Caco-2 (cell line): ENCODE measurements at regions not wholly inside any gene's neighbourhood (a gene's known extent, or its start where the extent isn't known, plus 50 kb on each side); places are given as distances from the start of the nearest gene placed in this dataset.

ENCODE experiments used
- BruUV-seq: library from RNA; stranded (reverse); fragments of 400-500 nt; replicated peaks from 2 replicates; lab custom pipeline; 2021; lab: Mats Ljungman, UMichigan
- CTCF ChIA-PET: fragments of 300-600 bp; sonication (Branson Sonifier 250); formaldehyde crosslinking; loops from one replicate; lab custom pipeline; 2022; ENCODE audit warnings: antibody characterized with exemption; lab: Charles Lee
- POLR2A ChIA-PET: fragments of 300-600 bp; sonication (Branson Sonifier 250); formaldehyde crosslinking; loops from one replicate; lab custom pipeline; 2022; ENCODE audit warnings: antibody characterized with exemption; lab: Charles Lee
- DNase-seq, 2 experiments: peaks; one replicate each; pipeline versions ENCODE4 v3.0.0 to v3.0.0-alpha.2; 2020 to 2022
- H3K27me3 ChIP-seq: replicated peaks from 2 replicates; pipeline ENCODE4 v1.6.0; 2011; ENCODE audit warnings: low read length; ENCODE audit not compliant: control insufficient read depth, insufficient read depth
- H3K36me3 ChIP-seq: 2 replicates; pipeline ENCODE4 v1.5.1; 2011; ENCODE audit warnings: low read length; ENCODE audit not compliant: control insufficient read depth, insufficient read depth
- H3K4me1 ChIP-seq: fragments of 250-450 bp; sonication (Bioruptor Pico); 2 replicates; pipeline ENCODE4 v1.5.1; 2020; ENCODE audit warnings: mild to moderate bottlenecking
- H3K4me3 ChIP-seq: 2 replicates; pipeline ENCODE4 v1.5.1; 2011; ENCODE audit warnings: low read depth, mild to moderate bottlenecking, control low read depth, low read length
- H3K9me3 ChIP-seq: fragments of 250-450 bp; sonication (Bioruptor Pico); 2 replicates; pipeline ENCODE4 v1.5.1; 2020; ENCODE audit warnings: mild to moderate bottlenecking, moderate library complexity
- H3K27ac Mint-ChIP-seq: one replicate; pipeline ENCODE4 v1.8.0; 2022; ENCODE audit warnings: mixed read lengths; ENCODE audit not compliant: unreplicated experiment
- H3K27me3 Mint-ChIP-seq: one replicate; pipeline ENCODE4 v1.8.0; 2022; ENCODE audit warnings: mixed read lengths; ENCODE audit not compliant: insufficient read depth, unreplicated experiment
- H3K36me3 Mint-ChIP-seq: one replicate; pipeline ENCODE4 v1.8.0; 2022; ENCODE audit warnings: mild to moderate bottlenecking, mixed read lengths; ENCODE audit not compliant: insufficient read depth, unreplicated experiment
- H3K4me1 Mint-ChIP-seq: one replicate; pipeline ENCODE4 v1.8.0; 2022; ENCODE audit warnings: low read depth, mixed read lengths; ENCODE audit not compliant: unreplicated experiment
- H3K4me3 Mint-ChIP-seq: one replicate; pipeline ENCODE4 v1.8.0; 2022; ENCODE audit warnings: mild to moderate bottlenecking, moderate library complexity, mixed read lengths; ENCODE audit not compliant: unreplicated experiment
- H3K9me3 Mint-ChIP-seq: one replicate; pipeline ENCODE4 v1.8.0; 2022; ENCODE audit warnings: mixed read lengths; ENCODE audit not compliant: unreplicated experiment
- CTCF ChIP-seq, 2 experiments: fragments of 200-600 bp in 1 of 2; IDR thresholded peaks; 1 replicate in 1 of 2; 2 replicates in 1 of 2; pipeline versions ENCODE4 v1.5.1 to v1.8.0; 2011 to 2022; ENCODE audit warnings: antibody characterized with exemption in 1 of 2, control low read depth in 1 of 2, inconsistent platforms in 1 of 2, low read depth in 1 of 2, low read length in 1 of 2, mild to moderate bottlenecking in 1 of 2, moderate library complexity in 1 of 2; ENCODE audit not compliant: insufficient read depth in 1 of 2, severe bottlenecking in 1 of 2, unreplicated experiment in 1 of 2
- intact Hi-C: fragments of 100-400 bp; cut with micrococcal nuclease; formaldehyde crosslinking; loops from one replicate; pipeline ENCODE4 v1.10.0; 2022; ENCODE audit not compliant: unreplicated experiment

- Mint-ChIP-seq H3K27me3 (no peaks in the 10 kb centered on the region), H3K36me3 (no peaks in the 10 kb centered on the region), H3K4me3 (no peak overlapping the region), H3K4me1 (no peaks in the 10 kb centered on the region), H3K27ac (no peak overlapping the region), H3K9me3 (peaks cover 9% of the 10 kb centered on the region)
- 0 out of 2 replicates have a peak, but pooled peaks cover 3% of the 10 kb centered on the region for H3K9me3 ChIP-seq
- ChIA-PET POLR2A (no interaction called here), CTCF (no interaction called here)
- no peaks in the 10 kb centered on the region for H3K27me3 ChIP-seq
- no TSS peak for BruUV-seq
- no peaks in the 10 kb centered on the region for H3K4me1 ChIP-seq
- H3K36me3 ChIP-seq, result no peaks in the 10 kb centered on the region
- intact Hi-C loops, result no loop called here
- no peak overlapping the region for H3K4me3 ChIP-seq
- DNase-seq, result no peak
- TF ChIP-seq CTCF (IDR thresholded peaks at IDR 0.05; ENCODE audit: insufficient read depth in 1 of 2, low read depth in 1 of 2, low read length in 1 of 2, severe bottlenecking in 1 of 2, unreplicated experiment in 1 of 2), result no peak
Measured at GRCh38 chr13:33426131-33426530, 140.6 kb upstream of the STARD13 start.

GRCh38 chr13:33433316-33433715 lies 147.8 kb upstream of the STARD13 start:
- BruUV-seq, result no TSS peak
- H3K9me3 ChIP-seq, result 0 out of 2 replicates have a peak, but pooled peaks cover 3% of the 10 kb centered on the region
- H3K27me3 ChIP-seq, result no peaks in the 10 kb centered on the region
- POLR2A ChIA-PET, result no interaction called here
- no peak for TF ChIP-seq CTCF (IDR thresholded peaks at IDR 0.05; ENCODE audit: insufficient read depth in 1 of 2, low read depth in 1 of 2, low read length in 1 of 2, severe bottlenecking in 1 of 2, unreplicated experiment in 1 of 2)
- Mint-ChIP-seq H3K4me3 (no peak overlapping the region), H3K27me3 (peaks cover 2% of the 10 kb centered on the region), H3K9me3 (peaks cover 9% of the 10 kb centered on the region), H3K4me1 (no peaks in the 10 kb centered on the region), H3K36me3 (no peaks in the 10 kb centered on the region), H3K27ac (no peak overlapping the region)
- intact Hi-C loops, result no loop called here
- H3K36me3 ChIP-seq, result no peaks in the 10 kb centered on the region
- H3K4me3 ChIP-seq, result no peak overlapping the region
- H3K4me1 ChIP-seq, result no peaks in the 10 kb centered on the region
- no peak for DNase-seq
- CTCF ChIA-PET, result no interaction called here

- Histone ChIP-seq H3K36me3 (no peaks in the 10 kb centered on the region), H3K27me3 (no peaks in the 10 kb centered on the region), H3K4me3 (no peak overlapping the region), H3K4me1 (no peaks in the 10 kb centered on the region), H3K9me3 (no peaks in the 10 kb centered on the region)
- no TSS peak for BruUV-seq
- no peaks in the 10 kb centered on the region for H3K36me3 Mint-ChIP-seq
- H3K4me1 Mint-ChIP-seq, result no peaks in the 10 kb centered on the region
- no peaks in the 10 kb centered on the region for H3K9me3 Mint-ChIP-seq
- intact Hi-C loops, result no loop called here
- no peak for TF ChIP-seq CTCF (IDR thresholded peaks at IDR 0.05; ENCODE audit: insufficient read depth in 1 of 2, low read depth in 1 of 2, low read length in 1 of 2, severe bottlenecking in 1 of 2, unreplicated experiment in 1 of 2)
- ChIA-PET CTCF (interaction anchor here (0.6 kb wide), 1 partner anchor 9 kb away, joined by 3 read pairs; no protein-coding TSS in a partner anchor), POLR2A (no interaction called here)
- no peak for DNase-seq
- H3K4me3 Mint-ChIP-seq, result no peak overlapping the region
- no peak overlapping the region for H3K27ac Mint-ChIP-seq
- H3K27me3 Mint-ChIP-seq, result peaks cover 2% of the 10 kb centered on the region
Measured at GRCh38 chr13:33434676-33435075, 149.1 kb upstream of the STARD13 start.
